ENCODE measurements at regions not wholly inside any gene's neighbourhood (a gene's known extent, or its start where the extent isn't known, plus 50 kb on each side); places are given as distances from the start of the nearest gene placed in this dataset.

GRCh38 chr22:22433770-22434169 is 74.8 kb downstream of the ZNF280B start:
- TF ChIP-seq CTCF (IDR thresholded peaks at IDR 0.05), result no peak
- no peak for TF ChIP-seq POLR2A (IDR thresholded peaks at IDR 0.05)

Measured in body of pancreas (tissue), 4 donors.